ENCODE measurements at regions not wholly inside any gene's neighbourhood (a gene's known extent, or its start where the extent isn't known, plus 50 kb on each side); places are given as distances from the start of the nearest gene placed in this dataset.

GRCh38 chr3:94311651-94312050 is 248.8 kb downstream of the NSUN3 start:
- Histone ChIP-seq H3F3A (ENCODE audit: low read length, unreplicated experiment) (no peaks in the 10 kb centered on the region), H4K20me1 (ENCODE audit: low read length) (no peaks in the 10 kb centered on the region), H3K27ac (ENCODE audit: low read length) (no peak overlapping the region), H3K36me3 (ENCODE audit: low read depth, low read length) (no peaks in the 10 kb centered on the region), H2AFZ (ENCODE audit: low read length) (no peak overlapping the region), H3K4me1 (ENCODE audit: insufficient read depth, low read length) (no peaks in the 10 kb centered on the region), H3K9me2 (replicated peaks; ENCODE audit: low read length) (no peaks in the 10 kb centered on the region), H3K9me3 (ENCODE audit: low read length) (no peaks in the 10 kb centered on the region), H3K4me2 (ENCODE audit: low read length) (no peak overlapping the region), H3K9ac (ENCODE audit: low read length) (no peak overlapping the region), H3K4me3 (ENCODE audit: low read length) (no peak overlapping the region), H3K27me3 (ENCODE audit: low read length) (no peaks in the 10 kb centered on the region), H3K79me2 (ENCODE audit: low read length) (no peaks in the 10 kb centered on the region)
- CTCF ChIA-PET: no interaction called here
- POLR2A ChIA-PET (ENCODE audit: unreplicated experiment): no interaction called here
- TF ChIP-seq EZH2 (IDR thresholded peaks at IDR 0.05; ENCODE audit: low read length, unreplicated experiment) (no peak), CTCF (conservative IDR thresholded peaks at IDR 0.05; ENCODE audit: low read depth, low read length) (no peak), EZH2phosphoT487 (IDR thresholded peaks at IDR 0.05; ENCODE audit: borderline replicate concordance, low read length) (no peak)
- DNase-seq: no peak
- ATAC-seq: no peak; the same call in 1 of the 2 replicates
- BruUV-seq (replicated peaks): no TSS peak
- intact Hi-C loops (cut with micrococcal nuclease): no loop called here

- H3K4me3 ChIP-seq (ENCODE audit: low read length): no peak overlapping the region
- no peaks in the 10 kb centered on the region for H3F3A ChIP-seq (ENCODE audit: low read length, unreplicated experiment)
- H3K27ac ChIP-seq (ENCODE audit: low read length): no peak overlapping the region
- H3K4me1 ChIP-seq (ENCODE audit: insufficient read depth, low read length): no peaks in the 10 kb centered on the region
- no peaks in the 10 kb centered on the region for H3K9me2 ChIP-seq (replicated peaks; ENCODE audit: low read length)
- no peak overlapping the region for H2AFZ ChIP-seq (ENCODE audit: low read length)
- no peaks in the 10 kb centered on the region for H3K27me3 ChIP-seq (ENCODE audit: low read length)
- H3K9me3 ChIP-seq (ENCODE audit: low read length): no peaks in the 10 kb centered on the region
- H3K9ac ChIP-seq (ENCODE audit: low read length): no peak overlapping the region
- H3K79me2 ChIP-seq (ENCODE audit: low read length): no peaks in the 10 kb centered on the region
- TF ChIP-seq EZH2phosphoT487 (IDR thresholded peaks at IDR 0.05; ENCODE audit: borderline replicate concordance, low read length) (no peak), CTCF (conservative IDR thresholded peaks at IDR 0.05; ENCODE audit: low read depth, low read length) (no peak), EZH2 (IDR thresholded peaks at IDR 0.05; ENCODE audit: low read length, unreplicated experiment) (no peak)
- ChIA-PET CTCF (no interaction called here), POLR2A (ENCODE audit: unreplicated experiment) (no interaction called here)
- H3K4me2 ChIP-seq (ENCODE audit: low read length): no peak overlapping the region
- H3K36me3 ChIP-seq (ENCODE audit: low read depth, low read length): no peaks in the 10 kb centered on the region
- BruUV-seq (replicated peaks): no TSS peak
- ATAC-seq: no peak
- DNase-seq: no peak
- intact Hi-C loops (cut with micrococcal nuclease): no loop called here
- no peaks in the 10 kb centered on the region for H4K20me1 ChIP-seq (ENCODE audit: low read length)
Measured at GRCh38 chr3:94314218-94314883, 251.5 kb downstream of the NSUN3 start.

DNA sequence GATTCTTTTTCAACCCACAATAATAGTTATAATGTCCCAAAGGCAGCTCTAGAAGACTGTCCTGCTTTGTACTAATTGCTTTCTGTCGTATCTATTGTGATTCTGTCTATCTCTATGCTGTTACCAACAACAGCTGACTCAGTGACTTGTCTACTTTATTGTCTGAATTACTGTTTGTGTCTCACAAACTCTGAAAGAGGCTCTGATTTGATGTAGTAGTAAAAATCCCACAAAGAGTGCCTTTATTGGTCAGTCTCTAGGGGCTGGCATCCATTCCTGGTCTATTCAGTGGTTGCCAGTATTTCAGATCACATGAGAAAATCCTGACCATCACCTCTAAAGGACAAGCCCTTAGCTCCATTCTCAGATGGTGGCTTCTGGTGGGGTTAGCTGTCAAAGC is 254.2 kb downstream of the NSUN3 start:
- H3K27ac ChIP-seq (ENCODE audit: low read length): no peak overlapping the region
- TF ChIP-seq CTCF (conservative IDR thresholded peaks at IDR 0.05; ENCODE audit: low read depth, low read length) (no peak), EZH2phosphoT487 (IDR thresholded peaks at IDR 0.05; ENCODE audit: borderline replicate concordance, low read length) (no peak), EZH2 (IDR thresholded peaks at IDR 0.05; ENCODE audit: low read length, unreplicated experiment) (no peak)
- H3K36me3 ChIP-seq (ENCODE audit: low read depth, low read length): no peaks in the 10 kb centered on the region
- POLR2A ChIA-PET (ENCODE audit: unreplicated experiment): no interaction called here
- H3K4me3 ChIP-seq (ENCODE audit: low read length): no peak overlapping the region
- intact Hi-C loops (cut with micrococcal nuclease): no loop called here
- DNase-seq (no peak), ATAC-seq (no peak)
- no peaks in the 10 kb centered on the region for H3K4me1 ChIP-seq (ENCODE audit: insufficient read depth, low read length)
- H3K9me3 ChIP-seq (ENCODE audit: low read length): no peaks in the 10 kb centered on the region
- H3F3A ChIP-seq (ENCODE audit: low read length, unreplicated experiment): no peaks in the 10 kb centered on the region
- no peak overlapping the region for H3K4me2 ChIP-seq (ENCODE audit: low read length)
- no peak overlapping the region for H3K9ac ChIP-seq (ENCODE audit: low read length)
- H4K20me1 ChIP-seq (ENCODE audit: low read length): no peaks in the 10 kb centered on the region
- BruUV-seq (replicated peaks): no TSS peak
- CTCF ChIA-PET: no interaction called here
- no peaks in the 10 kb centered on the region for H3K9me2 ChIP-seq (replicated peaks; ENCODE audit: low read length)
- H3K79me2 ChIP-seq (ENCODE audit: low read length): no peaks in the 10 kb centered on the region
- no peak overlapping the region for H2AFZ ChIP-seq (ENCODE audit: low read length)
- no peaks in the 10 kb centered on the region for H3K27me3 ChIP-seq (ENCODE audit: low read length)

Measured in PC-3 (cell line).